ENCODE measurements at regions not wholly inside any gene's neighbourhood (a gene's known extent, or its start where the extent isn't known, plus 50 kb on each side); places are given as distances from the start of the nearest gene placed in this dataset.

DNA sequence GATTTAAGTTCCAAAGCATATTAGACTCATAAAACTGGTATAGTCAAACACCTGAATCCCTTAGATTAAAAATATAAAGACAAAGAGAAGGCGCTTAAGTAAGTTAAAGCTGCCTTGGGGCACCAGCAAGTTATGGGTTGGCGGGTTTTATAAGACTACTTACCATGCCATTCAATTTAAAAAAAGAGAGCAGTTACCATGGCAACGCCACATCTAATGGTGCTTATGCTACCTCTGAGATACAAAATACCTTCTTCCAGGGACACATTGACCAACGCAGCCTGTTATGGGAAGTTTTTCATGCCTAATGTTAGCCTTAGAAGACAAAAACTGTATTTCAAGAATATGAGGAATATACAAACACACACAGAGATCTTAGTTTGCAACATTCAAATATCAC lies 713.6 kb downstream of the RNF144B start:
- 94% methylated on average over 4 of the region's 4 CpGs; no CpG with 5 or more reads in 1 of the 2 experiments for WGBS, 2 experiments (ENCODE audit: insufficient coverage in 1 of 2, insufficient read length in 1 of 2)
- Histone ChIP-seq H3K4me3 (ENCODE audit: low read length) (no peak overlapping the region), H3K9ac (ENCODE audit: extremely low read depth, low read length, poor library complexity, severe bottlenecking) (no peak overlapping the region), H3K27me3 (ENCODE audit: control insufficient read depth, insufficient read depth, low read length, poor library complexity, severe bottlenecking) (no peaks in the 10 kb centered on the region), H3K4me1 (ENCODE audit: control insufficient read depth, insufficient read depth, low read length) (no peaks in the 10 kb centered on the region), H3K9me3 (ENCODE audit: control insufficient read depth, low read length) (peaks cover 13% of the 10 kb centered on the region), H3K36me3 (ENCODE audit: control insufficient read depth, insufficient read depth, low read length) (no peaks in the 10 kb centered on the region), H3K27ac (ENCODE audit: low read depth, low read length) (no peak overlapping the region)
- TF ChIP-seq CTCF (conservative IDR thresholded peaks at IDR 0.05) = no peak
- DNase-seq = no peak
- no peak overlapping the region for H3K27ac Mint-ChIP-seq
- no peaks in the 10 kb centered on the region for H3K27me3 Mint-ChIP-seq (ENCODE audit: insufficient read depth)
- no peak overlapping the region for H3K4me3 Mint-ChIP-seq
- H3K9me3 Mint-ChIP-seq = peaks cover 16% of the 10 kb centered on the region
- H3K36me3 Mint-ChIP-seq (ENCODE audit: low read depth) = no peaks in the 10 kb centered on the region
- no peaks in the 10 kb centered on the region for H3K4me1 Mint-ChIP-seq

- TF ChIP-seq CTCF (conservative IDR thresholded peaks at IDR 0.05) = no peak
- Mint-ChIP-seq H3K9me3 (peaks cover 23% of the 10 kb centered on the region), H3K27ac (no peak overlapping the region), H3K27me3 (ENCODE audit: insufficient read depth) (no peaks in the 10 kb centered on the region), H3K4me1 (no peaks in the 10 kb centered on the region), H3K4me3 (no peak overlapping the region), H3K36me3 (ENCODE audit: low read depth) (no peaks in the 10 kb centered on the region)
- Histone ChIP-seq H3K27me3 (ENCODE audit: control insufficient read depth, insufficient read depth, low read length, poor library complexity, severe bottlenecking) (no peaks in the 10 kb centered on the region), H3K9me3 (ENCODE audit: control insufficient read depth, low read length) (peaks cover 20% of the 10 kb centered on the region), H3K9ac (ENCODE audit: extremely low read depth, low read length, poor library complexity, severe bottlenecking) (no peak overlapping the region), H3K4me3 (ENCODE audit: low read length) (no peak overlapping the region), H3K27ac (ENCODE audit: low read depth, low read length) (no peak overlapping the region), H3K36me3 (ENCODE audit: control insufficient read depth, insufficient read depth, low read length) (no peaks in the 10 kb centered on the region), H3K4me1 (ENCODE audit: control insufficient read depth, insufficient read depth, low read length) (no peaks in the 10 kb centered on the region)
- no peak for DNase-seq
- 98 to 100% methylated on average over 3 of the region's 3 CpGs for WGBS, 2 experiments (ENCODE audit: insufficient coverage in 1 of 2, insufficient read length in 1 of 2)
These were observed 715.8 kb downstream of the RNF144B start for GRCh38 chr6:19102936-19103335.

DNA sequence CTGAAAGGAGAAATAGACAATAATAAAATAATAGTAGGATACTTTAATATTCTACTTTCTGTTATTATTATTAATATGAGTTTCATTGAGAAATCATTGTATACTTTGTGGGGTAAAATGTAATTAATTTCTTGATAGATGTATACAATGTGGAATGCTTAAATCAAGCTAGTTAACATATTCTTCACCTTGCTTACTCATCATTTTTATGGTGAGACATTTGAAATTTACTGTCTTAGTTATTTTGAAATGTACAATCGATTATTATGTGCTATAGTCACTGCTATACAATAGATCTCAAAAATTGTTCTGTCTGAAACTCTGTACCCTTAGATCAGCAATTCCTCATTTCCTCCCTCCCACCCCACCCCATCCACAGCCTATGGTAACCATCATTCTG lies 720.3 kb downstream of the RNF144B start:
- H3K4me3 ChIP-seq (ENCODE audit: low read length) = no peak overlapping the region
- H3K9ac ChIP-seq (ENCODE audit: extremely low read depth, low read length, poor library complexity, severe bottlenecking) = no peak overlapping the region
- peaks cover 7% of the 10 kb centered on the region for H3K9me3 ChIP-seq (ENCODE audit: control insufficient read depth, low read length)
- no peak for TF ChIP-seq CTCF (conservative IDR thresholded peaks at IDR 0.05)
- no peaks in the 10 kb centered on the region for H3K27me3 Mint-ChIP-seq (ENCODE audit: insufficient read depth)
- no peaks in the 10 kb centered on the region for H3K27me3 ChIP-seq (ENCODE audit: control insufficient read depth, insufficient read depth, low read length, poor library complexity, severe bottlenecking)
- no peak overlapping the region for H3K4me3 Mint-ChIP-seq
- no peaks in the 10 kb centered on the region for H3K36me3 Mint-ChIP-seq (ENCODE audit: low read depth)
- H3K27ac Mint-ChIP-seq = no peak overlapping the region
- no peaks in the 10 kb centered on the region for H3K4me1 ChIP-seq (ENCODE audit: control insufficient read depth, insufficient read depth, low read length)
- H3K36me3 ChIP-seq (ENCODE audit: control insufficient read depth, insufficient read depth, low read length) = no peaks in the 10 kb centered on the region
- DNase-seq = no peak
- WGBS, 2 experiments (ENCODE audit: insufficient coverage in 1 of 2, insufficient read length in 1 of 2) = 100% methylated on average over 1 of the region's 1 CpG; no CpG with 5 or more reads in 1 of the 2 experiments
- no peaks in the 10 kb centered on the region for H3K4me1 Mint-ChIP-seq
- H3K9me3 Mint-ChIP-seq = peaks cover 17% of the 10 kb centered on the region
- no peak overlapping the region for H3K27ac ChIP-seq (ENCODE audit: low read depth, low read length)

Measured in endodermal cell (in vitro differentiated cells).